Uterus (tissue), 2 donors: ENCODE measurements at regions not wholly inside any gene's neighbourhood (a gene's known extent, or its start where the extent isn't known, plus 50 kb on each side); places are given as distances from the start of the nearest gene placed in this dataset.

Experiments used
- CTCF ChIP-seq, 4 experiments: fragments of 200-600 bp in 2 of 4; fragments of 450-650 bp in 2 of 4; sonication (generic) in 2 of 4; IDR thresholded peaks; one replicate each; pipeline ENCODE4 v1.5.1; 2016 to 2019; ENCODE audit warnings: antibody characterized with exemption in 4 of 4, mild to moderate bottlenecking in 2 of 4, moderate library complexity in 1 of 4
- POLR2A ChIP-seq, 2 donors: fragments of 450-650 bp; IDR thresholded peaks; one replicate each; pipeline ENCODE4 v1.6.1; 2016; ENCODE audit warnings: antibody characterized with exemption in 2 of 2, mild to moderate bottlenecking in 1 of 2, moderate library complexity in 1 of 2

GRCh38 chr2:71824436-71824835 is 323.2 kb downstream of the CYP26B1 start:
- TF ChIP-seq POLR2A (IDR thresholded peaks at IDR 0.05): no peak
- no peak for TF ChIP-seq CTCF (IDR thresholded peaks at IDR 0.05)
